ENCODE measurements at regions not wholly inside any gene's neighbourhood (a gene's known extent, or its start where the extent isn't known, plus 50 kb on each side); places are given as distances from the start of the nearest gene placed in this dataset.

DNA sequence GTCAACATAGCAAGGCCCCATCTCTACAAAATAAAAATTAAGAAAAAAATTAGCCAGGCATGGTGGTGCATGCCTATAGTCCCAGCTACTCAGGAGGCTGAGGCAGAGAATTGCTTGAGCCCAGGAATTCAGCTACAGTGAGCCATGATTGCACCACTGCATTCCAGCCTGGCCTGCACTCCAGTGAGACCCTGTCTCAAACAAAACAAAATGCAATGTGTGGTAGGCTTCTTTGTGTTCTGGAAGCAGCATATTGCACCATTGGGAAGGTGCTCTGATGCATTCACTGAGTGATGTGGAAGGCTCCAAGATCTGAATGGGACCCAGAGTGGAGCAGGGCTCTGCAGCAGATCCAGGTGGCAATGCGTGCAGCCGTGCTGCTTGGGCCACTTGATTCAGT, 99.6 kb upstream of the COG2 start:
- Histone ChIP-seq H3K27ac (ENCODE audit: low read depth, low read length, severe bottlenecking) (no peak overlapping the region), H3K4me1 (ENCODE audit: control insufficient read depth, insufficient read depth, low read length, poor library complexity, severe bottlenecking) (no peaks in the 10 kb centered on the region), H3K4me3 (ENCODE audit: extremely low read depth, insufficient read depth, low read length, poor library complexity, severe bottlenecking) (no peak overlapping the region), H3K9me3 (ENCODE audit: control insufficient read depth, low read length) (no peaks in the 10 kb centered on the region), H3K36me3 (ENCODE audit: control insufficient read depth, insufficient read depth, low read length) (no peaks in the 10 kb centered on the region)
- WGBS, 2 experiments (ENCODE audit: insufficient coverage in 2 of 2) = 100% methylated on average over 2 of the region's 2 CpGs

DNA sequence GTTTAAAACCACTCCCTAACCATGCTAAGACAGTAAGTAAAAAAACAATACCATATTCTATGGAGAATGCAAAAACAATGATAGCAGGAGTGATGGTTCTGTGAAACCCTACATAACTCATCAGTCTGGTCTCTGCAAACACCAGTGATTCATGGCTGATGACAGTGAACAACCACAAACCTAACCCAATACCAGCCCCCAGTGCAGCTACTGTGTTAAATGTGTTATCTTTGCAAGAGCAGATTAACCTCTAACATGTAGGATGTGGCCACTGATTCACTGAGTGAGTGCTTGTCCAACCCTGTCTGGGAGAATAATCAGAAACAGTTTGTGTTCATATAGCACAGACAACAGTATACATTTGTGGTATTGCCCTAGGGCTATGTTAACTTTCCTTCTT, 100.2 kb upstream of the COG2 start:
- Histone ChIP-seq H3K9me3 (ENCODE audit: control insufficient read depth, low read length) (no peaks in the 10 kb centered on the region), H3K27ac (ENCODE audit: low read depth, low read length, severe bottlenecking) (no peak overlapping the region), H3K4me3 (ENCODE audit: extremely low read depth, insufficient read depth, low read length, poor library complexity, severe bottlenecking) (no peak overlapping the region), H3K4me1 (ENCODE audit: control insufficient read depth, insufficient read depth, low read length, poor library complexity, severe bottlenecking) (no peaks in the 10 kb centered on the region), H3K36me3 (ENCODE audit: control insufficient read depth, insufficient read depth, low read length) (no peaks in the 10 kb centered on the region)

DNA sequence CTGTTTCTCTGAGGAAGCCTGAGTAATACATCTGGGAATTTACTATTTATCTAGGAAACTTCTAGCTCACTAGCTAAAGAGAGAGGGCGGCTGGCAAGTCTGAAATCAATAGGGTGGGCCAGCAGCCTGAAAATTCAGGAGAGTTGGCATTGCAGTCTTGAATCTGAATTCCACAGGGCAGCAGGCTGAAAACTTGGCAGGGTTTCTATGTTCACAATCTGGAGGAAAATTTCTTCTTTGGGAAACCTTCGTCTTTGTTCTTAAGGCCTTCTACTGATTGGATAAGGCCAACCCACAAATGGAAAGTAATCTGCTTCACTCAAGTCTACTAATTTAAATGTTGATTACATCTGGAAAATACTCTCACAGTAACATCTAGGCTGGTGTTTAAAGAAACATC, 101.0 kb upstream of the COG2 start:
- no peak overlapping the region for H3K4me3 ChIP-seq (ENCODE audit: extremely low read depth, insufficient read depth, low read length, poor library complexity, severe bottlenecking)
- no peaks in the 10 kb centered on the region for H3K9me3 ChIP-seq (ENCODE audit: control insufficient read depth, low read length)
- H3K27ac ChIP-seq (ENCODE audit: low read depth, low read length, severe bottlenecking) = no peak overlapping the region
- 100% methylated on average over 2 of the region's 2 CpGs; no CpG with 5 or more reads in 1 of the 2 experiments for WGBS, 2 experiments (ENCODE audit: insufficient coverage in 2 of 2)
- H3K4me1 ChIP-seq (ENCODE audit: control insufficient read depth, insufficient read depth, low read length, poor library complexity, severe bottlenecking) = no peaks in the 10 kb centered on the region
- no peaks in the 10 kb centered on the region for H3K36me3 ChIP-seq (ENCODE audit: control insufficient read depth, insufficient read depth, low read length)

DNA sequence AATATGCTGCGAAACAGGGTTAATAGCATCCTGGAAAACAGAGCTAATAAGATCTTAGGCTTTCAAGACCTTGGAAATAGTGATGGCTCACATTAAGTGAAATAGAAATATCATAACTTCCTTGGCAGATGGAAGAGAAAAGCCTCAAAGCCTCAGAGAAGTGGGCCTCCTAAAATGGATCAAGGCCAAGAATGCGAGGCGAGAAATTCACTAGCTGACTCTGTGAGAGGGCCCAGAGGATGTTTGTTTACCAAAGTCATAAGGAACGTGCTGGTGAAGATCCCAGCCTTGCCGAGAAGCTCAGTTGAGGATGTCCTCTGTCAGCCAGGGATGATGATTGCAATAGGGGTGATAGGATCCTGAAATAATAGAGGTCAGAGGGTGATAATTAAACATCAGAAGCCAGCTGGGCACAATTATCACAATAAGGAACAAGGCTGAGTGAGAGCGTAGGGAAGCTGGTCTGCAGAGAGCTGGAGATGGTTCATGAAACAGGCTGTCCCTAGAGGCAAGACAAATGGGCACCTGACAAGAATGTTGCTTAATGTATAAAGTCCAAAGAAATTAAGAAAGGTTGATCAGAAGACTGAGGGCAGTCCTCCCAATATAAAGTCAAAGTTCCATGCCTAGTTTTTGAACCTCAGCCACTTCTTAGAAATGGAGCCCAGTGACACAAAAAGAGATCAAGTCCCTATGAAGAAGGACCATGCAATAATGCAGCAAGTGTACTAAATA, 101.7 kb upstream of the COG2 start:
- WGBS, 2 experiments (ENCODE audit: insufficient coverage in 2 of 2) = 87 to 89% methylated on average over 5 to 6 of the region's 6 CpGs
- H3K4me1 ChIP-seq (ENCODE audit: control insufficient read depth, insufficient read depth, low read length, poor library complexity, severe bottlenecking) = no peaks in the 10 kb centered on the region
- no peak overlapping the region for H3K27ac ChIP-seq (ENCODE audit: low read depth, low read length, severe bottlenecking)
- H3K36me3 ChIP-seq (ENCODE audit: control insufficient read depth, insufficient read depth, low read length) = no peaks in the 10 kb centered on the region
- H3K9me3 ChIP-seq (ENCODE audit: control insufficient read depth, low read length) = no peaks in the 10 kb centered on the region
- H3K4me3 ChIP-seq (ENCODE audit: extremely low read depth, insufficient read depth, low read length, poor library complexity, severe bottlenecking) = no peak overlapping the region

DNA sequence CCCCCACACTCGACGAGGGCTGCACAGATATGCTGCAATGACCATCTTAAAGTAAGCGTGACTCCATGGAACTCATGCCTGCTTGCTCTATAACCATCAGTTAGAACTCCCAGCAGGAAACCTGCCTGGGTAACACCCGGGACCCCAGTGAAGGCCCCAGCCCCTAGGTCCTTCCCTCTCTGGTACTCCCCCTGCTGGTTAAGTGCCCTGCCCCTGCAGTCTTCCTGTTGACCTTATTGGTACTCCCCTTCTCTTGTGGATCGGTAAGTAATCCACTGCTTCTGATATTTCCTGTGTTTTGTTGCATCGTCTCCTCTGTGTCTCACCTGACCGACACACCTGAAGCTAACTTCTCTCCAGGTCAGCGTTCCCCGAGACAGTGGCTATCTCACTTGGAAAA, 104.8 kb upstream of the COG2 start:
- Histone ChIP-seq H3K9me3 (ENCODE audit: control insufficient read depth, low read length) (no peaks in the 10 kb centered on the region), H3K27ac (ENCODE audit: low read depth, low read length, severe bottlenecking) (no peak overlapping the region), H3K4me3 (ENCODE audit: extremely low read depth, insufficient read depth, low read length, poor library complexity, severe bottlenecking) (no peak overlapping the region), H3K4me1 (ENCODE audit: control insufficient read depth, insufficient read depth, low read length, poor library complexity, severe bottlenecking) (no peaks in the 10 kb centered on the region), H3K36me3 (ENCODE audit: control insufficient read depth, insufficient read depth, low read length) (no peaks in the 10 kb centered on the region)
- WGBS, 2 experiments (ENCODE audit: insufficient coverage in 2 of 2) = 80 to 90% methylated on average over 9 of the region's 9 CpGs

DNA sequence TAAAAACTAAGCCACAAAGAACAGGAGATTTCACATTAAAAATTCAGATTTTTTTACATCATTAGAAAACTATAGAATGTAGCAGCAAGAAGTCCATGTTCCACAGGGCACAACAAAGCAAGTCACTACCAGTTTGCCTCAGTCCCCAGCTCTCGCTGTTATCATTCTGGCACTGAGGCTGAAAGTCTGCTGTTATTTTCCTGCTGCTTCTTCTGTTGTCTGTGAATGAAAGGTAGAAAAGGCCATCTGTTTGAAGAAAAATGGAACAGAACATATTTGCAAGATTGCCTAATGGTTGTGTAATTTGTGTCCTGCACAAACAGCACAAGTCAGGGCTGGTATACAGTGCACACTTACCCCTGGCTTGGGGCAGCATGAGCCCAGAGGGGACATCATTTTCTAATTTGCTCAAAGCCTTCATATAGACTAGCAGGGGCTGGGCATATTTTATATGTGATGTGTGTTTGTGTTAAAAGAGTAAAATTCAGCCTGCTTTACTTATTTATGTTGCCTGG, 105.6 kb upstream of the COG2 start:
- WGBS, 2 experiments (ENCODE audit: insufficient coverage in 2 of 2) = 44 to 60% methylated on average over 1 of the region's 1 CpG

DNA sequence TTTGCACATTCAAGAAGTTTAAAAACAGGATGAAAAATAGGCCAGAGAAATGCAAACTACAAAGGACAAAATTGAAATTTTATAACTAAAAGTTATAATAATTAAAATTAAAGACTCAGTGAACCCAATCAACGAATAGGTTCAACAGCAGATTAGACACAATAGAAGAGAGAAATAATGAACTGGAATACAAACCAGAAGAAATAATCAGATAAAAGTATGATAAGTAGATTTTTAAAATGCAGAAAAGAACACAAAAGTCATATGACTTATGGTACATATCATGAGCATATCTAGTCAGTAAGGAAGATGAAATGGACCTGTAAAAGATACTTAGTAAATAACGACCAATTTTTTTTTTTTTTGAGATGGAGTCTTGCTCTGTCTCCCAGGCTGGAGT, 108.1 kb upstream of the COG2 start:
- Histone ChIP-seq H3K4me3 (ENCODE audit: extremely low read depth, insufficient read depth, low read length, poor library complexity, severe bottlenecking) (no peak overlapping the region), H3K4me1 (ENCODE audit: control insufficient read depth, insufficient read depth, low read length, poor library complexity, severe bottlenecking) (no peaks in the 10 kb centered on the region), H3K27ac (ENCODE audit: low read depth, low read length, severe bottlenecking) (no peak overlapping the region), H3K9me3 (ENCODE audit: control insufficient read depth, low read length) (peaks cover 4% of the 10 kb centered on the region), H3K36me3 (ENCODE audit: control insufficient read depth, insufficient read depth, low read length) (no peaks in the 10 kb centered on the region)
- 67% methylated on average over 1 of the region's 2 CpGs; no CpG with 5 or more reads in 1 of the 2 experiments for WGBS, 2 experiments (ENCODE audit: insufficient coverage in 2 of 2)

More for the DNA sequence above, 105.6 kb upstream of the COG2 start:
- Histone ChIP-seq H3K9me3 (ENCODE audit: control insufficient read depth, low read length) (no peaks in the 10 kb centered on the region), H3K4me1 (ENCODE audit: control insufficient read depth, insufficient read depth, low read length, poor library complexity, severe bottlenecking) (no peaks in the 10 kb centered on the region), H3K27ac (ENCODE audit: low read depth, low read length, severe bottlenecking) (no peak overlapping the region), H3K36me3 (ENCODE audit: control insufficient read depth, insufficient read depth, low read length) (no peaks in the 10 kb centered on the region), H3K4me3 (ENCODE audit: extremely low read depth, insufficient read depth, low read length, poor library complexity, severe bottlenecking) (no peak overlapping the region)

DNA sequence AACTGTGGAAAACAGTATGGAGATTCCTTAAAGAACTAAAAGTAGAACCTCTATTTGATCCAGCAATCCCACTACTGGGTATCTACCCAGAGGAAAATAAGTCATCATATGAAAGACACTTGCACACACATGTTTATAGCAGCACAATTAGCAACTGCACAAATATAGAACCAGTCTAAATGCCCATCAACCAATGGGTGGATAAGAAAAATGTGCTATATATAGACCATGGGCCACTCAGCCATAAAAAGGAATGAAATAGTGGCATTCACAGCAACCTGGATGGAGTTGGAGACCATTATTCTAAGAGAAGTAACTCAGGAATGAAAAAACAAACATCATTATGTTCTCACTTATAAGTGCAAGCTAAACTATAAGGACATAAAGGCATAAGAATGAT, 105.0 kb upstream of the PGBD5 start:
- no peaks in the 10 kb centered on the region for H3K36me3 ChIP-seq (ENCODE audit: control insufficient read depth, insufficient read depth, low read length)
- H3K9me3 ChIP-seq (ENCODE audit: control insufficient read depth, low read length) = peaks cover 4% of the 10 kb centered on the region
- no peak overlapping the region for H3K4me3 ChIP-seq (ENCODE audit: extremely low read depth, insufficient read depth, low read length, poor library complexity, severe bottlenecking)
- H3K4me1 ChIP-seq (ENCODE audit: control insufficient read depth, insufficient read depth, low read length, poor library complexity, severe bottlenecking) = no peaks in the 10 kb centered on the region
- H3K27ac ChIP-seq (ENCODE audit: low read depth, low read length, severe bottlenecking) = no peak overlapping the region

DNA sequence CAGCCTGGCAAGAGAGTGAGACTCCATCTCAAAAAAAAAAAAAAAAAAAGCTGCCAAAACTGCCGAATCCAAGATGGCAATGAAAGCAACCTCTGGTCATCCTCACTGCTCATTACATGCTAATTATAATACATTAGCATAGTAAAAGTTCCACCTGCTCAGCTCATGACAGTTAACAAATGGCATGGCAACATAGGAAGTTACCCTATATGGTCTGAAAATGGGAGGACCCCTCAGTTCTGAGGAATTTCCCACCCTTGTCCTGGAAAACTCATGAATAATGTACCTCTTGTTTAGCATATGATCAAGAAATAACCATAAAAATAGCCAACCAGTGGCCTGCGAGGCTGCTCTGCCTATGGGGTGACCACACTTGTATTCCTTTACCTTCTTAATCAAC, 93.1 kb upstream of the PGBD5 start:
- Histone ChIP-seq H3K4me1 (ENCODE audit: control insufficient read depth, insufficient read depth, low read length, poor library complexity, severe bottlenecking) (no peaks in the 10 kb centered on the region), H3K27ac (ENCODE audit: low read depth, low read length, severe bottlenecking) (no peak overlapping the region), H3K36me3 (ENCODE audit: control insufficient read depth, insufficient read depth, low read length) (no peaks in the 10 kb centered on the region), H3K9me3 (ENCODE audit: control insufficient read depth, low read length) (no peaks in the 10 kb centered on the region), H3K4me3 (ENCODE audit: extremely low read depth, insufficient read depth, low read length, poor library complexity, severe bottlenecking) (no peak overlapping the region)
- 85 to 88% methylated on average over 1 to 2 of the region's 2 CpGs for WGBS, 2 experiments (ENCODE audit: insufficient coverage in 2 of 2)

DNA sequence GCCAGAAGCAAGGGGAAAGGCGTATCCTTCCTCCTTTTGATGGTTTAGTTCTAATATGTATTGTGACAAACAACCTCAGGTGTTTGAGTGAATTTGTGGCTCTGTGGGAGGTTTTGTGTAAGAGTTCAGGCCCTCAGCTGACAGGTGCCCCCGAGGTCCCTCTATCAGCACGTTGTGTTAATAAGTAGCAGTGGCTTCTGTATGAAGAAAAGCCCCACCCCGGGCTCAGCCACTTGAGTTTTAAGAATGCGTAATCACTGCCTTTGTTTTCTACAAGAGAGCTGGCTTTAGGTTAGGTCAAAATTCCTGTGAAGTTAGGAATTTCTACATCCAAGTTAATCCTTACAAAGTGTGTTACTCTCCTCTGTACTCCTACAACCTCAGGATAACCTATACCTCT, 92.4 kb upstream of the PGBD5 start:
- Histone ChIP-seq H3K9me3 (ENCODE audit: control insufficient read depth, low read length) (no peaks in the 10 kb centered on the region), H3K36me3 (ENCODE audit: control insufficient read depth, insufficient read depth, low read length) (no peaks in the 10 kb centered on the region), H3K27ac (ENCODE audit: low read depth, low read length, severe bottlenecking) (no peak overlapping the region), H3K4me3 (ENCODE audit: extremely low read depth, insufficient read depth, low read length, poor library complexity, severe bottlenecking) (no peak overlapping the region), H3K4me1 (ENCODE audit: control insufficient read depth, insufficient read depth, low read length, poor library complexity, severe bottlenecking) (no peaks in the 10 kb centered on the region)
- 43 to 47% methylated on average over 3 to 4 of the region's 5 CpGs for whole genome bisulfite sequencing, 2 experiments (ENCODE audit: insufficient coverage in 2 of 2)

DNA sequence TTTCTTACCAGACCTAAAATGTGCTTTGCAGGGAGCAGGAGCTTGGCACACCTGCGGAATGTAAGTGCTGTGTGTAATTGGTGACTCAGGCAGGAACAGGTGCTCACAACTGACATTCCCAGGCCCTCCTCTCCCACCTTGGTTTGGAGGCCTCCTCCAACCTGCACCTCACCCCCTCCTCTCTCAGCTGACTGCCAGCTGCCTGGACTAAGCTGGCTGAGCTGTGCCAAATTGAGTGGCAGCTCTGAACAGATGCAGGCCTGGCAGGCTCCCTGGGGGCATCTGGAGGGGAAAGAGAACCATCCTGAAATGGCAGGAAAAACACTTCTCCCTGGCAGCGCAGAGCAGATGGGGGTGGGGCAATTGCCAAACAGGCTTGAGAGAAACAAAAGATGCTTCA, 91.7 kb upstream of the PGBD5 start:
- Histone ChIP-seq H3K9me3 (ENCODE audit: control insufficient read depth, low read length) (no peaks in the 10 kb centered on the region), H3K27ac (ENCODE audit: low read depth, low read length, severe bottlenecking) (no peak overlapping the region), H3K4me3 (ENCODE audit: extremely low read depth, insufficient read depth, low read length, poor library complexity, severe bottlenecking) (no peak overlapping the region), H3K36me3 (ENCODE audit: control insufficient read depth, insufficient read depth, low read length) (no peaks in the 10 kb centered on the region), H3K4me1 (ENCODE audit: control insufficient read depth, insufficient read depth, low read length, poor library complexity, severe bottlenecking) (no peaks in the 10 kb centered on the region)
- WGBS, 2 experiments (ENCODE audit: insufficient coverage in 2 of 2) = 89 to 100% methylated on average over 1 of the region's 2 CpGs
